ENCODE measurements at regions not wholly inside any gene's neighbourhood (a gene's known extent, or its start where the extent isn't known, plus 50 kb on each side); places are given as distances from the start of the nearest gene placed in this dataset.

GRCh38 chr1:94614168-94614815 is 72.7 kb upstream of the F3 start:
- TF ChIP-seq POLR2A (IDR thresholded peaks at IDR 0.05): no peak
- TF ChIP-seq CTCF (IDR thresholded peaks at IDR 0.05): no peak

Measured in testis (tissue), 2 donors.